ENCODE measurements at regions not wholly inside any gene's neighbourhood (a gene's known extent, or its start where the extent isn't known, plus 50 kb on each side); places are given as distances from the start of the nearest gene placed in this dataset.

DNA sequence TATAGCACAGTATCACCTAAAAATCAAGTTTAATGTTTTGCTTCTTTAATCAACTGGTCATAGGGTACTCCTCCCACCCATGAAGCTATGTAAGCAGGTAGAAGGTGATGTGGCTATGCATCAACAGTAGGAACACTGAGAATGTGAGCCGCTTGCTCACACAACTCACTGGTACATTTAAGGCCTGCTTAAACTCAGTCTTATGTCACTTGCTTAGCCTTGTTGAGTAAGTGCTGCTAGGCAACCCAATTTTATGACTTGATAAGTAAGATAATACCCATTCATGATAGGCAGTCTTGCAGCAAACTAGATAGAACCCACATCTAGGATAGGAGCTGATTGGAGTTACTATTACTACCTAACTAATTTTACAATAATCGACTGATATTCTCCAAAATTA is 70.0 kb upstream of the BMP4 start:
- TF ChIP-seq POLR2A (IDR thresholded peaks at IDR 0.05; ENCODE audit: low read depth, low read length) (no peak), MXI1 (IDR thresholded peaks at IDR 0.05; ENCODE audit: borderline replicate concordance, low read depth, low read length) (no peak)
- TF ChIP-seq, protein P1, sequence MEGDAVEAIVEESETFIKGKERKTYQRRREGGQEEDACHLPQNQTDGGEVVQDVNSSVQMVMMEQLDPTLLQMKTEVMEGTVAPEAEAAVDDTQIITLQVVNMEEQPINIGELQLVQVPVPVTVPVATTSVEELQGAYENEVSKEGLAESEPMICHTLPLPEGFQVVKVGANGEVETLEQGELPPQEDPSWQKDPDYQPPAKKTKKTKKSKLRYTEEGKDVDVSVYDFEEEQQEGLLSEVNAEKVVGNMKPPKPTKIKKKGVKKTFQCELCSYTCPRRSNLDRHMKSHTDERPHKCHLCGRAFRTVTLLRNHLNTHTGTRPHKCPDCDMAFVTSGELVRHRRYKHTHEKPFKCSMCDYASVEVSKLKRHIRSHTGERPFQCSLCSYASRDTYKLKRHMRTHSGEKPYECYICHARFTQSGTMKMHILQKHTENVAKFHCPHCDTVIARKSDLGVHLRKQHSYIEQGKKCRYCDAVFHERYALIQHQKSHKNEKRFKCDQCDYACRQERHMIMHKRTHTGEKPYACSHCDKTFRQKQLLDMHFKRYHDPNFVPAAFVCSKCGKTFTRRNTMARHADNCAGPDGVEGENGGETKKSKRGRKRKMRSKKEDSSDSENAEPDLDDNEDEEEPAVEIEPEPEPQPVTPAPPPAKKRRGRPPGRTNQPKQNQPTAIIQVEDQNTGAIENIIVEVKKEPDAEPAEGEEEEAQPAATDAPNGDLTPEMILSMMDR (conservative IDR thresholded peaks at IDR 0.05; ENCODE audit: low read depth, low read length), result no peak
